GM12865 (cell line): ENCODE measurements at regions not wholly inside any gene's neighbourhood (a gene's known extent, or its start where the extent isn't known, plus 50 kb on each side); places are given as distances from the start of the nearest gene placed in this dataset.

Experiments used
- DNase-seq: peaks from one replicate; pipeline ENCODE4 v3.0.0; 2010; ENCODE audit warnings: low read depth
- H3K4me3 ChIP-seq: 2 replicates; pipeline ENCODE4 v1.5.1; 2011; ENCODE audit warnings: mild to moderate bottlenecking, low read depth, low read length, control low read depth
- CTCF ChIP-seq: IDR thresholded peaks from 2 replicates; pipeline ENCODE4 v1.5.1; 2011; ENCODE audit warnings: low read length, control low read depth, low read depth, inconsistent platforms; ENCODE audit not compliant: insufficient read depth; ENCODE audit errors: missing control alignments

DNA sequence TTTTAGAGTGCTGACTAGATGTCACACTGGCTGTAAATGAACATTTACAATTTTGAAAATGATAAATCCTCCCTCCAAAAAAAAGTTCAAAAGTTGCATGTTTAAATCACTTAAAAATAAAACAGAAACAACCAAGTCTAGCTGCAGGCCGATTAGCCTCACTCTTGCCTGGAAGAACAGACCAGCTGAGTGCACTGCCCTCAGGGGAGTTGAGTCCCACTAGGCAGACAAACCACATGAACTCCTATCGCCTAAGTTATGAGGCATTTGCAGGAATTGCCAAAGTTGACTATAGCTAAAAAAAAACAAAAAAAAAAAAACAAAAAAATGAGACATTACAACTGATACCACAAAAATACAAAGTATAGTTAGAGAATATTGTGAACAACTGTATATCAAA, 510.0 kb downstream of the ANKRD7 start:
- TF ChIP-seq CTCF: no peak
- no peak for DNase-seq

GRCh38 chr7:118735441-118735840, 510.9 kb downstream of the ANKRD7 start:
- no peak for TF ChIP-seq CTCF
- no peak for DNase-seq
- H3K4me3 ChIP-seq: no peak overlapping the region

More for the DNA sequence above, 510.0 kb downstream of the ANKRD7 start:
- no peak overlapping the region for H3K4me3 ChIP-seq

DNA sequence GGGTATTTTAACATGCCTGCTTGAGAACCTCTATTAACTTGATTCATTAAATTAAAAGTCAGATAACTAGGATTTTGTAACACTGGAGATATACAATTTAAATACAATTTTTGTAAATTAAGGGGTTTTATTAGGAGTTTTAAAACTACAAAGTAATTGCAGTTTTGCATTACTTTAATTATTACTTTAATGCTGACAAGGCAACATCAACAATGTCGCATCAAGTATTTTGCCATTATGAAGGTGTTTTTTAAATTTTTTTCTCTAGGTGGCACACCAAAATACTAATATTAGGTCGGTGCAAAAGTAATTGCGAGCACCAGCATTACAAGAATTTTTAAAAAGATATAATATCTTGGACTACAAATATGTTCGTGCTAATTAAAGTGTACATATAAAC, 513.4 kb downstream of the ANKRD7 start:
- no peak for DNase-seq
- TF ChIP-seq CTCF: no peak
- H3K4me3 ChIP-seq: no peak overlapping the region

- DNase-seq: no peak
- TF ChIP-seq CTCF: no peak
- H3K4me3 ChIP-seq: no peak overlapping the region
Measured at GRCh38 chr7:118745927-118746326, 521.4 kb downstream of the ANKRD7 start.

- H3K4me3 ChIP-seq: no peak overlapping the region
- no peak for DNase-seq
- TF ChIP-seq CTCF: no peak
Measured at GRCh38 chr7:118747473-118747872, 523.0 kb downstream of the ANKRD7 start.

DNA sequence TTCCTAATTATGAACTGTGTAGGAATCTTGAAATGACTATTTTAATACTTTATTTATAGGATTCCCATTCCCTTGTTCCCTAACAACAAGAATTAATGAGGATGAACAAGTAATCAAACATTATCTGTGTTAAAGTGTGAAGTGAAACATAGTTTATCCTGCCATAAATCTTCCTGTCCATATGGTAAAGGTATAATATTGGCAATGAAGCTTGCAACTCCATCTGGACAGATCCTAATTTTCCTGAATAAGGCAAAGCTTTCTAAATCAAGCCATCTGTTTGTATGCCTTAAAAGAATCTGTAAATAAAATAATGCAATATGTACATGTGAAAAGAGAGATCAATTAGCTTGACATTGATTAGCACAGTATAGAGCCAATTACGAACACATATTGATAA, 529.0 kb downstream of the ANKRD7 start:
- DNase-seq: no peak
- no peak for TF ChIP-seq CTCF
- no peak overlapping the region for H3K4me3 ChIP-seq

GRCh38 chr7:118754608-118755007, 530.1 kb downstream of the ANKRD7 start:
- no peak for DNase-seq
- no peak overlapping the region for H3K4me3 ChIP-seq
- no peak for TF ChIP-seq CTCF
